ENCODE measurements at regions not wholly inside any gene's neighbourhood (a gene's known extent, or its start where the extent isn't known, plus 50 kb on each side); places are given as distances from the start of the nearest gene placed in this dataset.

- TF ChIP-seq CTCF (IDR thresholded peaks at IDR 0.05): no peak
- no peak for TF ChIP-seq POLR2A (IDR thresholded peaks at IDR 0.05)
These were observed 347.2 kb upstream of the B3GAT1 start for GRCh38 chr11:134759274-134759673.

All from thyroid gland (tissue), 4 donors.